Karpas-422 (cell line): ENCODE measurements at regions not wholly inside any gene's neighbourhood (a gene's known extent, or its start where the extent isn't known, plus 50 kb on each side); places are given as distances from the start of the nearest gene placed in this dataset.
A peak's percentile ranks its signal among the peaks of the same experiment; 100 is the strongest.

ENCODE experiments used
- DNase-seq: peaks from one replicate; pipeline ENCODE4 v3.0.0-alpha.2; 2015
- H2AFZ ChIP-seq: fragments of 200-600 bp; sonication (generic); 2 replicates; pipeline ENCODE4 v1.6.1; 2014; ENCODE audit warnings: antibody characterized with exemption, low read length, mixed read lengths
- H3K27ac ChIP-seq: fragments of 200-600 bp; sonication (generic); 2 replicates; pipeline ENCODE4 v1.5.1; 2014; ENCODE audit warnings: mild to moderate bottlenecking, low read length, moderate library complexity
- H3K27me3 ChIP-seq: fragments of 200-600 bp; sonication (generic); 2 replicates; pipeline ENCODE4 v1.6.1; 2014; ENCODE audit warnings: low read length, mixed read lengths
- H3K36me3 ChIP-seq: fragments of 200-600 bp; sonication (generic); 2 replicates; pipeline ENCODE4 v1.6.1; 2014; ENCODE audit warnings: low read length, mixed read lengths; ENCODE audit not compliant: insufficient read depth
- H3K4me1 ChIP-seq: fragments of 200-600 bp; sonication (generic); 2 replicates; pipeline ENCODE4 v1.6.1; 2014; ENCODE audit warnings: mild to moderate bottlenecking, low read length, mixed read lengths
- H3K4me2 ChIP-seq: fragments of 200-600 bp; sonication (generic); 2 replicates; pipeline ENCODE4 v1.6.1; 2014; ENCODE audit warnings: low read length, low read depth, mild to moderate bottlenecking; ENCODE audit not compliant: poor library complexity, severe bottlenecking
- H3K4me3 ChIP-seq: fragments of 200-600 bp; sonication (generic); 2 replicates; pipeline ENCODE4 v1.5.1; 2014; ENCODE audit warnings: mild to moderate bottlenecking, antibody characterized with exemption, low read length, mixed read lengths
- H3K79me2 ChIP-seq: fragments of 200-600 bp; sonication (generic); 2 replicates; pipeline ENCODE4 v1.6.1; 2014; ENCODE audit warnings: mild to moderate bottlenecking, low read length, mixed read lengths
- H3K9ac ChIP-seq: fragments of 200-600 bp; sonication (generic); 2 replicates; pipeline ENCODE4 v1.6.0; 2014; ENCODE audit warnings: low read length
- H3K9me2 ChIP-seq: fragments of 200-600 bp; sonication (generic), shearing (Covaris generic); replicated peaks from 2 replicates; pipeline ENCODE4 v1.6.0; 2014; ENCODE audit warnings: mild to moderate bottlenecking, low read length, moderate library complexity; ENCODE audit not compliant: insufficient read depth
- H3K9me3 ChIP-seq: fragments of 300-700, 200-600 bp; sonication (generic); 2 replicates; pipeline ENCODE4 v1.6.1; 2014; ENCODE audit warnings: low read length, mixed read lengths
- H4K20me1 ChIP-seq: fragments of 200-600 bp; sonication (generic); 2 replicates; pipeline ENCODE4 v1.6.1; 2014; ENCODE audit warnings: mild to moderate bottlenecking, antibody characterized with exemption, low read length, low read depth; ENCODE audit not compliant: insufficient read depth

DNA sequence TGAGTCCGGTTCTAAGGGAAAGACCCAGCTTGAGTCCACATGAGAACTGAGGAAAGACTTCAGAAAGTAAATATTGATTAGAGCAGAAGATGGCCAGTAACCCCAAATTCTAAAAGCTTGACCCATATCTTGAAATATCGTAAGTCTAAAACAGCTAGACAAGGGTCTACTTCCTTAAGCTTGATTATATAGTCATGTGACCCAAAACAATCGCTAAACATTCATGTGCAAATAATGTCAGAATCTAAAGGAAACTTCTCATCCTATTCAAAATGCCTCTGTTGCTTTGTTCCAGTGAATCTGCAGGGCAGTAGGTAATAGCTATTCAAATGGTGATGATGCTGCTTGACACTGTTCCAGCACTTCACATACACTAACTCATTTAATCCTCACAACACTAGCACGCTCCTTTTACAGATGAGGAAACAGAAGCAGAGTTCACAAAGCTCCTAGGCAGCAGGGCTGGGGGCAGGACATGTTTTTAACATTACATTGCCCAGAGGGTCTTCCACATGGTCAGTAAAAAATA, 52.6 kb downstream of the TCF20 start:
- Histone ChIP-seq H3K79me2 (peaks cover 93% of the 10 kb centered on the region), H3K36me3 (peaks cover 8% of the 10 kb centered on the region), H3K9me2 (no peaks in the 10 kb centered on the region), H3K27me3 (no peaks in the 10 kb centered on the region), H3K4me2 (no peak overlapping the region), H3K27ac (peak overlapping the region; percentile 26), H3K9me3 (no peaks in the 10 kb centered on the region), H4K20me1 (peaks cover 23% of the 10 kb centered on the region), H3K4me1 (peaks cover 17% of the 10 kb centered on the region), H2AFZ (no peak overlapping the region), H3K9ac (no peak overlapping the region), H3K4me3 (no peak overlapping the region)
- peak; percentile 49 for DNase-seq

- DNase-seq: no peak
Measured at GRCh38 chr22:42217019-42217751, 53.3 kb downstream of the TCF20 start.

DNA sequence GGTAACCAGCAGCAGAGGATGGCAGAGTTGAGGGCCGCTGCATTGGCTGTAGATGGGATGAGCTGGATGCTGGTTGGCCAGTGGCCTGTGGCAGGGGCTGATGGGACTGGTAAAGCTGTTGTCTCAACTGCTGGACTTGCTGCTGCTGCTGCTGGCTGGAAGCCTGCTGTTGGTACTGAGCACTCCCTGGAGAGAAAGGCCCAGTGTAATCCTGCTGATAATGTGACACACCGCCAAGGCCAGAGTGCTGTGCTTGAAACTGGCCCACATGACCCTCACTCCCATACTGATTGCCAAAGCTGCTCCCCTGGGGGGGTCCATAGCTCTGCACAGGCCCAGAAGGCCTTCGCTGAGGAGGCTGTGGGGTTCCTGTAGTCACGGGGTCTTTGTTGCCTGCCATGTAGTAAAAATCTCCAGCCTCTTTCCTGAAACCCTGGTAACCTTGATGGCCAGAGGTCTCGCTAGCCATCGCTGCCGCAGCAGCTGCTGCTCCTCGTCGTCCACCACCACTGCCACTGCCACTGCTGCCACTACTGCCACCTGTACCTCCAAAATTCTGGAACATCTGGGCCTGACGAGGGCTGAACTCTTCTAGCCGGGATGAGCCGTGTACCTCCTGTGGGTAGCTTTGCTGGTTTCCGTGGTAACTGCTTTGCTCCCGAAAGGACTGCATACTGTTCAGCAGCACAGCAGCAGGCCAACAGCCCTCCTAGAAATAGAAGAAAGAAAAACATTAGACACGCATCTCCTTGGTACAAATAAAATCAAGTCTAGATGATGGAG, 55.6 kb downstream of the TCF20 start:
- Histone ChIP-seq H3K9ac (no peak overlapping the region), H3K4me2 (no peak overlapping the region), H3K9me2 (no peaks in the 10 kb centered on the region), H3K9me3 (no peaks in the 10 kb centered on the region), H3K27ac (no peak overlapping the region), H3K4me3 (no peak overlapping the region), H4K20me1 (peaks cover 12% of the 10 kb centered on the region; the same call in 1 of the 2 replicates), H3K79me2 (peaks cover 88% of the 10 kb centered on the region), H3K4me1 (peaks cover 17% of the 10 kb centered on the region), H2AFZ (no peak overlapping the region), H3K36me3 (peaks cover 8% of the 10 kb centered on the region), H3K27me3 (no peaks in the 10 kb centered on the region)
- no peak for DNase-seq

More at GRCh38 chr22:42217019-42217751, 53.3 kb downstream of the TCF20 start:
- peaks cover 87% of the 10 kb centered on the region for H3K79me2 ChIP-seq
- peaks cover 17% of the 10 kb centered on the region for H3K4me1 ChIP-seq
- no peak overlapping the region for H3K4me3 ChIP-seq
- H3K4me2 ChIP-seq: no peak overlapping the region
- H3K9me2 ChIP-seq: no peaks in the 10 kb centered on the region
- H3K9ac ChIP-seq: no peak overlapping the region
- no peaks in the 10 kb centered on the region for H3K9me3 ChIP-seq
- no peak overlapping the region for H2AFZ ChIP-seq
- peaks cover 8% of the 10 kb centered on the region for H3K36me3 ChIP-seq
- peak overlapping the region; percentile 7; the same call in 1 of the 2 replicates for H3K27ac ChIP-seq
- peaks cover 23% of the 10 kb centered on the region for H4K20me1 ChIP-seq
- no peaks in the 10 kb centered on the region for H3K27me3 ChIP-seq

DNA sequence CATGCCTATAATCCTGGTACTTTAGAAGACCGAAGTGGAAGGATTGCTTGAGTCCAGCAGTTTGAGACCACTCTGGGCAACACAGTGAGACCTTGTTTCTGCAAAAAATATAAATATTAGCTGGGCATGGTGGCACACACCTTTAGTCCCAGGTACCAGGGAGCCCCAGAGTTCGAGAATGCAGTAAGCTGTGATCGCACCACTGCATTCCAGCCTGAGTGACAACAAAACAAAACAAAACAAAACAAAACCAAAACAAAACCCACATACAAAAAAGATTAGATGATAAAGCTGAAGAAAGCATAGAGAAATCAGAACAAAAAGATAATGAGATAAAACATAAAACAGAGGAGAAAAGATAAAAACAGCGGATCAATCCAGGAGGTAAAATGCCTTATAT, 62.1 kb downstream of the TCF20 start:
- Histone ChIP-seq H3K4me2 (no peak overlapping the region), H3K9ac (no peak overlapping the region), H3K79me2 (peaks cover 92% of the 10 kb centered on the region), H3K9me2 (no peaks in the 10 kb centered on the region), H3K27me3 (no peaks in the 10 kb centered on the region), H3K9me3 (no peaks in the 10 kb centered on the region), H3K4me1 (no peaks in the 10 kb centered on the region; the same call in 1 of the 2 replicates), H3K4me3 (no peak overlapping the region), H3K36me3 (peaks cover 18% of the 10 kb centered on the region; the same call in 1 of the 2 replicates), H2AFZ (no peak overlapping the region), H4K20me1 (no peaks in the 10 kb centered on the region; the same call in 1 of the 2 replicates), H3K27ac (no peak overlapping the region)
- DNase-seq: no peak

DNA sequence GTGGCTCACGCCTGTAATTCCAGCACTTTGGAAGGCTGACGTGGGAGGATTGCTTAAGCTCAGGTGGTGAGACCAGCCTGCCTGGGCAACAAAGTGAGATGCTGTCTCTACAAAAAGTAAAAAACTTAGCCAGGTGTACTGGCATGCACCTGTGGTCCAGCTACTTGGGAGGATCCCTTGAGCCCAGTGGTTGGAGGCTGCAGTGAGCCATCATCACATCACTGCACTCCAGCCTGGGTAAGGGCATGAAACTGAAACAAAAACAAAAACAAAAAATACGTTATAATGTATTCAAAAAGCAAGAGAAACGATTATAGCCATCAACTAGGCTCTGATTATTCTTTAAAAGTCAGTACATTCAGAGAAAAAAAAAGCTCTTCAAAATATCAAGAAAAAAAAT, 62.5 kb downstream of the TCF20 start:
- no peak overlapping the region for H3K4me3 ChIP-seq
- no peak for DNase-seq
- no peak overlapping the region for H3K9ac ChIP-seq
- H3K4me1 ChIP-seq: no peaks in the 10 kb centered on the region; the same call in 1 of the 2 replicates
- H4K20me1 ChIP-seq: no peaks in the 10 kb centered on the region; the same call in 1 of the 2 replicates
- H3K9me2 ChIP-seq: no peaks in the 10 kb centered on the region
- no peak overlapping the region for H3K4me2 ChIP-seq
- no peak overlapping the region for H3K27ac ChIP-seq
- no peak overlapping the region for H2AFZ ChIP-seq
- H3K27me3 ChIP-seq: no peaks in the 10 kb centered on the region
- peaks cover 92% of the 10 kb centered on the region for H3K79me2 ChIP-seq
- no peaks in the 10 kb centered on the region for H3K9me3 ChIP-seq
- H3K36me3 ChIP-seq: peaks cover 17% of the 10 kb centered on the region; the same call in 1 of the 2 replicates

- peaks cover 9% of the 10 kb centered on the region; the same call in 1 of the 2 replicates for H3K4me1 ChIP-seq
- H4K20me1 ChIP-seq: no peaks in the 10 kb centered on the region
Measured at GRCh38 chr22:42203609-42204008, 66.8 kb downstream of the TCF20 start.

GRCh38 chr22:42202669-42203068, 67.8 kb downstream of the TCF20 start:
- H2AFZ ChIP-seq: no peak overlapping the region
- H3K36me3 ChIP-seq: peaks cover 11% of the 10 kb centered on the region; the same call in 1 of the 2 replicates
- H3K27ac ChIP-seq: no peak overlapping the region
- no peaks in the 10 kb centered on the region for H3K9me3 ChIP-seq
- H3K79me2 ChIP-seq: peaks cover 96% of the 10 kb centered on the region
- H3K4me2 ChIP-seq: no peak overlapping the region
- H3K9me2 ChIP-seq: no peaks in the 10 kb centered on the region
- no peak overlapping the region for H3K9ac ChIP-seq
- peaks cover 16% of the 10 kb centered on the region for H3K4me1 ChIP-seq
- H4K20me1 ChIP-seq: 0 out of 2 replicates have a peak, but pooled peaks cover 3% of the 10 kb centered on the region
- DNase-seq: no peak
- no peaks in the 10 kb centered on the region for H3K27me3 ChIP-seq
- no peak overlapping the region for H3K4me3 ChIP-seq

More at GRCh38 chr22:42203609-42204008, 66.8 kb downstream of the TCF20 start:
- Histone ChIP-seq H3K9ac (no peak overlapping the region), H3K27me3 (no peaks in the 10 kb centered on the region), H3K4me3 (no peak overlapping the region), H3K27ac (no peak overlapping the region), H2AFZ (no peak overlapping the region), H3K4me2 (no peak overlapping the region), H3K79me2 (peaks cover 97% of the 10 kb centered on the region), H3K9me2 (no peaks in the 10 kb centered on the region), H3K9me3 (no peaks in the 10 kb centered on the region), H3K36me3 (peaks cover 15% of the 10 kb centered on the region; the same call in 1 of the 2 replicates)
- no peak for DNase-seq

DNA sequence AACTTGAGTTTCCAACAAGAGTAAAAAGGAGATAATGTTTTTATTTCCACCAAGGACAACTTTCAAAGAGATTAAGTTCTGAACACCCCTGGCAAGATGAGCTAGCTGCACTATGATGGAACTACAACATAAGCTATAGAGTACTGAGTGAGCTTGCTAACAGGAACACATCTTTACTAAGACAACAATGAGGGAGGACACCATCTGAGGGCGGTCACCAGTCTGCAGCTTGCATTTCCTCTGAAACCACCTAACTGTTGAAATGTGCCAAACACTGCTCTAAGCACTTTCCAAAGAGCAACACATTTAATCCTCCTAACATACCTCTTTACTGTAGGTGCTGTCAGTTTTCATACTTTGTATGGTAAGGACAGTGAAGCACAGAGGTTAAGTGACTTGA, 68.4 kb downstream of the TCF20 start:
- 0 out of 2 replicates have a peak, but pooled peaks cover 3% of the 10 kb centered on the region for H4K20me1 ChIP-seq
- no peak overlapping the region for H3K9ac ChIP-seq
- no peak for DNase-seq
- no peaks in the 10 kb centered on the region for H3K9me2 ChIP-seq
- no peak overlapping the region for H2AFZ ChIP-seq
- H3K27me3 ChIP-seq: no peaks in the 10 kb centered on the region
- peaks cover 95% of the 10 kb centered on the region for H3K79me2 ChIP-seq
- peaks cover 20% of the 10 kb centered on the region for H3K4me1 ChIP-seq
- H3K4me3 ChIP-seq: no peak overlapping the region
- peaks cover 11% of the 10 kb centered on the region; the same call in 1 of the 2 replicates for H3K36me3 ChIP-seq
- H3K4me2 ChIP-seq: no peak overlapping the region
- no peaks in the 10 kb centered on the region for H3K9me3 ChIP-seq
- H3K27ac ChIP-seq: no peak overlapping the region
